ENCODE measurements at regions not wholly inside any gene's neighbourhood (a gene's known extent, or its start where the extent isn't known, plus 50 kb on each side); places are given as distances from the start of the nearest gene placed in this dataset.
"Not testable (repeated sequence)": the region's sequence is repeated elsewhere in the genome, so short reads cannot be mapped to it uniquely, and the experiment has no call there.

DNA sequence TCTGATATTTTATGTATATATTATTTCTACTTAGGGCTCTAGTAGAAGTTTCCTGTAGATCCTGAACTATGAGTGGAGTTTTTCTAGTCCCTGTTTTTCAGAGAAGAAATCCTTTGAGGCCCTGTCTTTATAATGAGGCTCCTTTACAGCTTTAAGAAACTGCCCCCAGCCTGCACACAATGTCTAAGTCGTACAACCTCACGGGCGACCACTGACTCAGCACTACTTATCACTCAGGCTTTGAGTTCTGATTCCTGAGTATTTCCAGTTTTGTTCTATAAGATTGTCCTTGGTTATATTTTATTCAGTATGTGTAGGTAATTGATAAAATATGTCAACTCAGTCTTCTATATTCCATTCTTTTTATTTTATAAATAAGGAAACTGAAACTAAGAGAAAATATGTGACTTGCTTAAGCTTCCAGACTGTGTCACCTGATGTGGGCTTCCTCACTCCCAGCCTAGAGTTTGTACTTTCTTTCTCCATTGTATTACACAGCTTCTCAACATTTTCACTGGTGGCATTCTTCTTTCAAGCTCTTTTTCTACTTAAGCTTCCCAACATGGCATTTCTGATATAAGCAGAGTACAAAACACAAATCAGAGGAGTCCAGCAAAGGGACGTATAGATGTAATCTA is 167.0 kb downstream of the TBX18 start:
- no peak overlapping the region for H3K27ac ChIP-seq (ENCODE audit: low read depth)
- no peak overlapping the region for H3K4me3 ChIP-seq (ENCODE audit: low read depth, low read length)
- 83% methylated on average over 4 of the region's 4 CpGs for WGBS
- no peaks in the 10 kb centered on the region for H3K4me1 ChIP-seq (ENCODE audit: insufficient read depth)
- H3K36me3 ChIP-seq (ENCODE audit: insufficient read depth): no peaks in the 10 kb centered on the region
- DNase-seq (ENCODE audit: extremely low spot score): no peak

DNA sequence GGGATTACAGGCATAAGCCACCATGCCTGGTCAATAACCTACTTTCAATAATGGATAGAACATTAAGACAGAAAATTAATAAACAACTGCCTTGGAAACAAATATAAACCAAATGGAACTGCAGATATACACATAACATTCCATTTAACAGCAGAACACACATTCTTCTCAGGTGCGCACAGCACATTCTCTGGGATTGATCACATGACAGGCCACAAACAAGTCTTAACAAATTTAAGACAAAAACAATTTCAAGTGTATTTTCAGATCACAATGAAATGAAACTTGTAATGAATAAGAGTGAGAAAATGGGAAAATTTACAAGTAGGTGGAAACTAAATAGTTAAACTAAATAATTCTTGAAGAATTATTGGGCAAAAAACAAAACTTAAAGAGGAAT is 167.9 kb downstream of the TBX18 start:
- H3K27ac ChIP-seq (ENCODE audit: low read depth): no peak overlapping the region
- no peak for DNase-seq (ENCODE audit: extremely low spot score)
- no peak overlapping the region for H3K4me3 ChIP-seq (ENCODE audit: low read depth, low read length)
- H3K36me3 ChIP-seq (ENCODE audit: insufficient read depth): no peaks in the 10 kb centered on the region
- no peaks in the 10 kb centered on the region for H3K4me1 ChIP-seq (ENCODE audit: insufficient read depth)
- WGBS: 95% methylated on average over 1 of the region's 1 CpG

DNA sequence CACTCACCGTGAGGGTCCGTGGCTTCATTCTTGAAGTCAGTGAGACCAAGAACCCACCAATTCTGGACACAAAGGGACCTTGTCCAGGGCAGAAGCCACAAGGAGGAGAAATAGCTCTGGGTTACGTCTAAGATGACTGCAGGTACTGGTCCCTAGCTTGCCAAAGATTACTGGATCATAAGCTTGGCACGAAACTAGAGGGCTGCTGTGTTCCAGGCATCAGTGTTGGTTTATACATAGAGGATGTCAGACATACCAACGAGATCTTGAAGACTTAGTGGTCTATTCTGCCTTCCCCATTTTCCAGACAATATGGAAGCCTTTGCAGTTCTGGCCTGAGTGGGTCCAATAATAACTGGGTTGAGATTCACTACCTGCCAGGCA is 175.7 kb downstream of the TBX18 start:
- no peaks in the 10 kb centered on the region for H3K36me3 ChIP-seq (ENCODE audit: insufficient read depth)
- 59% methylated on average over 5 of the region's 5 CpGs for WGBS
- DNase-seq (ENCODE audit: extremely low spot score): no peak
- no peak overlapping the region for H3K4me3 ChIP-seq (ENCODE audit: low read depth, low read length)
- H3K27ac ChIP-seq (ENCODE audit: low read depth): no peak overlapping the region
- no peaks in the 10 kb centered on the region for H3K4me1 ChIP-seq (ENCODE audit: insufficient read depth)

DNA sequence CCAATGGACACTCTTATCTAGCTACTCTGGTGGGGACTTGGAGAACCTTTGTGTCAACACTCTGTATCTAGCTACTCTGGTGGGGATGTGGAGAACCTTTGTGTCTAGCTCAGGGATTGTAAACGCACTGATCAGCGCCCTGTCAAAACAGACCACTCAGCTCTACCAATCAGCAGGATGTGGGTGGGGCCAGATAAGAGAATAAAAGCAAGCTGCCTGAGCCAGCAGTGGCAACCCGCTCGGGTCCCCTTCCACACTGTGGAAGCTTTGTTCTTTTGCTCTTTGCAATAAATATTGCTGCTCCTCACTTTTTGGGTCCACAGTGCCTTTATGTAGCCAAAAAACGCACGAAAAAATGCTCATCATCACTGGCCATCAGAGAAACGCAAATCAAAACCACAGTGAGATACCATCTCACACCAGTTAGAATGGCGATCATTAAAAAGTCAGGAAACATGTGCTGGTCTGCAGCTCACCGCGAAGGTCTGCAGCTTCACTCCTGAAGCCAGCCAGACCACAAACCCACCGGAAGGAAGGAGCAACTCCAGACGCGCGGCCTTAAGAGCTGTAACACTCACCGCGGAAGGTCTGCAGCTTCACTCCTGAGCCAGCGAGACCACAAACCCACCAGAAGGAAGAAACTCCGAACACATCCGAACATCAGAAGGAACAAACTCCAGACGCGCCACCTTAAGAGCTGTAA is 176.3 kb downstream of the TBX18 start:
- H3K27ac ChIP-seq (ENCODE audit: low read depth); H3K4me1 ChIP-seq (ENCODE audit: insufficient read depth); H3K36me3 ChIP-seq (ENCODE audit: insufficient read depth); H3K4me3 ChIP-seq (ENCODE audit: low read depth, low read length); DNase-seq (ENCODE audit: extremely low spot score): not testable (repeated sequence)
- 79% methylated on average over 21 of the region's 21 CpGs for WGBS

DNA sequence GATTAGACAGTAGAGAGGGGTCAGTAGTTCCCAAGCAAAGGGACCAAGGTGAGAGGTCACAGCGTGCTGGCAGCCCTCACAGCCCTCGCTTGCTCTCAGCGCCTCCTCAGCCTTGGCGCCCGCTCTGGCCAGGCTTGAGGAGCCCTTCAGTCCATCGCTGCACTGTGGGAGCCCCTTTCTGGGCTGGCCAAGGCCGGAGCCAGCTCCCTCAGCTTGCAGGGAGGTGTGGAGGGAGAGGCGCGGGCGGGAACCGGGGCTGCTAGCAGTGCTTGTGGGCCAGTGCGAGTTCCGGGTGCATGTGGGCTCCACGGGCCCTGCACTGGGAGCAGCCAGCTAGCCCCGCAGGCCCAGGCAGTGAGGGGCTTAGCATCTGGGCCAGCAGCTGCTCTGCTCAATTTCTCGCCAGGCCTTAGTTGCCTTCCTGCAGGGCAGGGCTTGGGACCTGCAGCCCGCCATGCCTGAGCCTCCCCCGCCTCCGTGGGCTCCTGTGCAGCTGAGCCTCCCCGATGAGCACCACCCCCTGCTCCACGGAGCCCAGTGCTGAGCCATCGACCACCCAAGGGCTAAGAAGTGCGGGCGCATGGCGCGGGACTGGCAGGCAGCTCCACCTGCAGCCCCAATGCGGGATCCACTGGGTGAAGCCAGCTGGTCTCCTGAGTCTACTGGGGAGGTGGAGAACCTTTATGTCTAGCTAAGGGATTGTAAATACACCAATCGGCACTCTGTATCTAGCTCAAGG is 177.0 kb downstream of the TBX18 start:
- H3K36me3 ChIP-seq (ENCODE audit: insufficient read depth); H3K27ac ChIP-seq (ENCODE audit: low read depth); H3K4me1 ChIP-seq (ENCODE audit: insufficient read depth); H3K4me3 ChIP-seq (ENCODE audit: low read depth, low read length); DNase-seq (ENCODE audit: extremely low spot score): not testable (repeated sequence)
- WGBS: 96% methylated on average over 28 of the region's 28 CpGs

DNA sequence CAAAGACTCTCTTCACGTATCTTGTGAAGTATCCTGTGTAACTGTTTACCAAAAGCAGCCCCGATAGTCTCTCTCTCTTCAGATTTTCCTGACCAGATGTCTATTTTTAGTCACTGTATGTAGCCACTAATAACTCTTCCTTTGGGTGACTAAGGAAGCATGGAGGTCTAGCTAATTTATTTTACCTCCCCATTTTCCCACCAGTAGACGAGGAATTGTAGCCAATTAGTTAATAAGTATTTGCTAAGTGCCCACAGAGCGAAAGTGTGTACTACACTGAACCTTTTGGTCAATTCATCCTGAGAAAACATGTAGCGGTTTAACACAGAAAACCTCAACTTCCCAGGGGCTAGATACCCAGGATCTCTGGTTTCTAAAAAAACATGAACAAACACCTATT is 180.6 kb downstream of the TBX18 start:
- 54% methylated on average over 5 of the region's 5 CpGs for WGBS
- no peak for DNase-seq (ENCODE audit: extremely low spot score)
- Histone ChIP-seq H3K4me3 (ENCODE audit: low read depth, low read length) (no peak overlapping the region), H3K36me3 (ENCODE audit: insufficient read depth) (no peaks in the 10 kb centered on the region), H3K27ac (ENCODE audit: low read depth) (no peak overlapping the region), H3K4me1 (ENCODE audit: insufficient read depth) (no peaks in the 10 kb centered on the region)

DNA sequence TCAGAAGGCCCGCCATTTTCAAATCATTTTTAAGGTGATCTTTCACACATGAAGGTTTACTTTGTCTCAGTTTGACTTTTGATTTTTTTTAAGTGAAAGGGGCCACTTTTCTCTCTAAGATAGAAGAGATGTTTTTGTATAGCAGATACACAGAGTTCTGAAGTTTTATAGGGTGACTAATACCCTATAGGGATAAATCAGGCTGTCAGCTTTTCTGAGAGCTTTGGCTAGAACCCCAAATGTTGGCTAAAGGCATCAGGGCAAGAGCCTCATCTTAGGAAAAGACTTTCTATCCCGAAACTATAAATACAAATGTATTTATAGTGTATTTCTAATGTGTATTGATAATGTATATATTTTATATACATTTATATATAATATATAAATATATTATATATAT is 181.4 kb downstream of the TBX18 start:
- no peak for DNase-seq (ENCODE audit: extremely low spot score)
- H3K36me3 ChIP-seq (ENCODE audit: insufficient read depth): no peaks in the 10 kb centered on the region
- H3K4me1 ChIP-seq (ENCODE audit: insufficient read depth): no peaks in the 10 kb centered on the region
- no peak overlapping the region for H3K4me3 ChIP-seq (ENCODE audit: low read depth, low read length)
- WGBS: 67% methylated on average over 2 of the region's 2 CpGs
- H3K27ac ChIP-seq (ENCODE audit: low read depth): no peak overlapping the region

DNA sequence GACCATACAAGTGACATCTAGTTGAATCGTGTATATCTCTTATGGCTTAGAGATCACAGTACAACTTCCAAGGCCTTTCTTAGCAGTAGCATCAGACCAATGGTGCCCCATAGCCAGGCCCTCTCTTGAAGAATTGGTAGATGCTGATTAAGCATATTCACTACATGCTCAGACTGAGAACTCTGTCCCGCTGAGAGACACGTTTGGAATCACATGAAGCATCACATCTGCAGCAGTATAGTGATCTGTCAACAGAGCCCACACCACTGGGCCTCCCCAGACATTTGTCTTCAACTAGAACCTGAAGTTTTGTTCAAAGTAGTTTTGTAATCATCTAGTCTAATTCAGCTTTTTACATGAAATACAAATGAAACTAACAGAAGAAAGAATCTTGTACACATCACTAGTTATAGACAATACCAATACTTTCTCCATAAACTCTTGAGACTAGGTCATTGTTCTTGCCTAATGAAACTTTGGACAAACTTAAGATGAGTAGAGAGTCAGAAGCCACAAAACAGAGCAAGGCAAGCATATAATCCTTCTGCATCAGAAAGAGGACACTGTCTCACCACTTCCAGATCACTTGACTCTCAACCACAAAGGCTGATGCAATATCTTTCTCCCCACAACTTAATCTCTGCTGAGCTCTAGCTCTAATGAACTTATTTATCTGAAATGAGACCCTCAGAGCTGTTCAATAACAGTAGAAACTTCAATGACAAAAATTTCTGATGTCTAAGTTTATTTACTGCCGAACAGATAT is 182.7 kb downstream of the TBX18 start:
- no peak overlapping the region for H3K4me3 ChIP-seq (ENCODE audit: low read depth, low read length)
- no peak overlapping the region for H3K27ac ChIP-seq (ENCODE audit: low read depth)
- no peaks in the 10 kb centered on the region for H3K36me3 ChIP-seq (ENCODE audit: insufficient read depth)
- no peak for DNase-seq (ENCODE audit: extremely low spot score)
- WGBS: 71% methylated on average over 4 of the region's 4 CpGs
- no peaks in the 10 kb centered on the region for H3K4me1 ChIP-seq (ENCODE audit: insufficient read depth)

DNA sequence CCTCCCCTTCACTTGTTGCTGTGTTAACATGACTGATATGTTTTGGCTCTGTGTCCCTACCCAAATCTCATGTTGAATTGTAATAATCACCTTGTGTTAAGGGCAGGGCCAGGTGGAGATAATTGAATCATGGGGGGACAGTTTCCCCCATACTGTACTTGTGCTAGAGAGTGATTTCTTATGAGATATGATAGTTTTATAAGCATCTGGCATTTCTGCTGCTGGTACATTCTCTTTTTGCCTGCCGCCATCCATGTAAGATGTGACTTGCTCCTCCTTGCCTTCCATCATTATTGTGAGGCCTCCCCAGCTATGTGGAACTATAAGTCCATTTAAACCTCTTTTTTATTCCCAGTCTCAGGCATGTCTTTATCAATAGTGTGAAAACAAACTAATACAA is 185.0 kb downstream of the TBX18 start:
- Histone ChIP-seq H3K27ac (ENCODE audit: low read depth) (no peak overlapping the region), H3K36me3 (ENCODE audit: insufficient read depth) (no peaks in the 10 kb centered on the region), H3K4me3 (ENCODE audit: low read depth, low read length) (no peak overlapping the region), H3K4me1 (ENCODE audit: insufficient read depth) (no peaks in the 10 kb centered on the region)
- 0% methylated on average over 1 of the region's 1 CpG for WGBS
- no peak for DNase-seq (ENCODE audit: extremely low spot score)

DNA sequence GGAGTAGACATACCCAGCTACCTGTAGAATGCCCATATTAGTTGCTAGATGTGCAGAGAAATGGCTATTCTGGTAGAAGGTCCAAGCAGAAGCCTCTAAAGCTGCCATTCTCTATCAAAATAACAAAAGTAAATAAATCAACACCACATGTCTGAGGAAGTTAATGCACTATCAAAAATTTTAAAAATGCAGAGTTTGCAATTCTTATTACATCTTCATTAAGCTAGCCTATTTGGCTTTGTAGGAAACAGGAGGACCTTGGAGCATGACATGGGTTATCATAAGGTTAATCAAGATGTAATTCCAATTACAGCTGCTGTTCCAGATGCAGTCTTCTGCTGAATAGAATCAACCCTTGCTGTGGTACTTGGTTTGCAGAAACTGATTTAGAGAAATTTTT is 188.4 kb downstream of the TBX18 start:
- Histone ChIP-seq H3K36me3 (ENCODE audit: insufficient read depth) (no peaks in the 10 kb centered on the region), H3K4me3 (ENCODE audit: low read depth, low read length) (no peak overlapping the region), H3K27ac (ENCODE audit: low read depth) (no peak overlapping the region), H3K4me1 (ENCODE audit: insufficient read depth) (no peaks in the 10 kb centered on the region)
- DNase-seq (ENCODE audit: extremely low spot score): no peak

DNA sequence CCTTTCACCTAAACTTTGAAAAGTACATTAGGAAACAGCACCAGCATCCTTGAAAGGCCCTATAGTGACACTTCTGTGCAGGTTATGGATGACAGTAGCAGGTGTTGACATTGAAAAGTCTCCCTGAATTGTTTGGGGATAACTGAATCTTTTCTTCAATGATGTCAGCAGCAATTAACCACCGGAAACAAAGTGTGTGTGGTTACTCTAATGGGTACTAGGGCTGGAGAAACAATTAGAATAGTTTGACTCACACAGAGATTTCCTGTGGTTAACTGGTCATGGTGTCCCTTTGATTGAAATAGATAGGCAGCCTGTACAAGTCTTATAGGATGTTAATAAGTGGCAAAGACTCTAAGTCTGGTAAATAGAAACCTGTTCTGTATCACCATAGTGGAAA is 189.1 kb downstream of the TBX18 start:
- WGBS: 60% methylated on average over 1 of the region's 1 CpG
- DNase-seq (ENCODE audit: extremely low spot score): no peak

DNA sequence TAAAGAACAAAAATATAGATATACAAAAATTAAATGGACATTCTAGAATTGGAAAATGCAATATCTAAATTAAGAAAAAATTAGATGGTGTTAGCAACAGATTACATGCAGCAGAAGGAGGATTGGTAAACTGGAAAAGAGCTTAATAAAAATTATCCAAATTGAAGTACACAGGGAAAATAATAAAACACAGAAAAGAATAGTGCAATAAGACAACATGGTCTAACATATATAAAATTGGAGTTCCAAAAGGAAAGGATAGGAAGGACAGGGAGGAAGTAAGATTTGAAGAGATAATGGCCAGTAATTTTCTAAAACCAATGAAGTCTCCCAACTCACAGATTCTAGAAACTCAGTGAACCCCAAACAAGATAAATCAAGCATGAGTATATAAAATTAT is 194.5 kb downstream of the TBX18 start:
- DNase-seq (ENCODE audit: extremely low spot score): no peak
- H3K36me3 ChIP-seq (ENCODE audit: insufficient read depth): no peaks in the 10 kb centered on the region
- H3K4me3 ChIP-seq (ENCODE audit: low read depth, low read length): no peak overlapping the region
- no peaks in the 10 kb centered on the region for H3K4me1 ChIP-seq (ENCODE audit: insufficient read depth)
- no peak overlapping the region for H3K27ac ChIP-seq (ENCODE audit: low read depth)

More for the DNA sequence above, 189.1 kb downstream of the TBX18 start:
- no peaks in the 10 kb centered on the region for H3K36me3 ChIP-seq (ENCODE audit: insufficient read depth)
- no peaks in the 10 kb centered on the region for H3K4me1 ChIP-seq (ENCODE audit: insufficient read depth)
- H3K4me3 ChIP-seq (ENCODE audit: low read depth, low read length): no peak overlapping the region
- no peak overlapping the region for H3K27ac ChIP-seq (ENCODE audit: low read depth)

DNA sequence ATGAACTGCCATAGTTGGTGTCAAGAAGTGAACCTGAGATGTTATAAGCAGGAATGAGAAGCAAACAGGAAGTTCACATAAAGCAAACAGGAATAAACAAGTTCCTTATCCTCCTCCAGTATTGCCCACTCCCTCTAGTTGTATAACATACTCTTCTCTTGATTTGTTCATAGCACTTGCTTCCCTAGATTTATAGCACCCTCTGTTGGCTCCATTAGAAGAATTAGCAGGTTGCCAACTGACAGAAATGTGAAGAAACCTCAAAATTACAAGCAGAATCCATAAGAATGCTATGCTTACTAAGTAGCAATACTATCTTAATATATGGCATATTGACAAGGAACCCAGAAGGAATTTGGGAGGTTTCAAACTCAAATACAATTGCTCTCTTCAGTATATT is 195.4 kb downstream of the TBX18 start:
- DNase-seq (ENCODE audit: extremely low spot score): no peak
- no peaks in the 10 kb centered on the region for H3K4me1 ChIP-seq (ENCODE audit: insufficient read depth)
- H3K36me3 ChIP-seq (ENCODE audit: insufficient read depth): no peaks in the 10 kb centered on the region
- H3K4me3 ChIP-seq (ENCODE audit: low read depth, low read length): no peak overlapping the region
- no peak overlapping the region for H3K27ac ChIP-seq (ENCODE audit: low read depth)

DNA sequence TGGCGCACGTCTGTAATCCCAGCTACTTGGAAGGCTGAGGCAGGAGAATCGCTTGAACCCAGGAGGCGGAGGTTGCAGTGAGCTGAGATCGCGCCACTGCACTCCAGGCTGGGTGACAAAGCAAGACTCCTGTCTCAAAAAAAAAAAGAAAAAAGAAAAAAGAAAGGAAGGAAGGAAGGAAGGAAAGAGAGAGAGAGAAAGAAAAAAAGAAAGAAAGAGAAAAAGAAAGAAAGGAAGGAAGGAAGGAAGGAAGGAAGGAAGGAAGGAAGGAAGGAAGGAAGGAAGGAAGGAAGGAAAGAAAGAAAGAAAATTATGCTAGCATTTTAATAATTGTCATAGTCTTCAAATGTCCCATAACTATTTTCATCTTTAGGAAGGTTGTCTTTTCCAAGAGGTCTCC is 198.7 kb downstream of the TBX18 start:
- not testable (repeated sequence) for H3K4me1 ChIP-seq (ENCODE audit: insufficient read depth); H3K4me3 ChIP-seq (ENCODE audit: low read depth, low read length); DNase-seq (ENCODE audit: extremely low spot score); H3K27ac ChIP-seq (ENCODE audit: low read depth); H3K36me3 ChIP-seq (ENCODE audit: insufficient read depth)
- WGBS: 90% methylated on average over 6 of the region's 6 CpGs
